ENCODE measurements at regions not wholly inside any gene's neighbourhood (a gene's known extent, or its start where the extent isn't known, plus 50 kb on each side); places are given as distances from the start of the nearest gene placed in this dataset.

GRCh38 chr2:120488531-120488930 lies 142.6 kb downstream of the INHBB start:
- H3K4me3 ChIP-seq: no peak overlapping the region
- H3K27ac ChIP-seq: no peak overlapping the region

GRCh38 chr2:120489023-120489422 lies 143.1 kb downstream of the INHBB start:
- no peak overlapping the region for H3K27ac ChIP-seq
- H3K4me3 ChIP-seq: no peak overlapping the region

- Histone ChIP-seq H3K27ac (no peak overlapping the region), H3K4me3 (no peak overlapping the region)
Measured at GRCh38 chr2:120490091-120490798, 144.3 kb downstream of the INHBB start.

GRCh38 chr2:120491111-120491625 lies 145.2 kb downstream of the INHBB start:
- H3K4me3 ChIP-seq: no peak overlapping the region

GRCh38 chr2:120493231-120493630 lies 147.3 kb downstream of the INHBB start:
- H3K4me3 ChIP-seq: no peak overlapping the region
- no peak overlapping the region for H3K27ac ChIP-seq

More at GRCh38 chr2:120491111-120491625, 145.2 kb downstream of the INHBB start:
- H3K27ac ChIP-seq: no peak overlapping the region

GRCh38 chr2:120494446-120494845 lies 148.5 kb downstream of the INHBB start:
- H3K27ac ChIP-seq: no peak overlapping the region
- no peak overlapping the region for H3K4me3 ChIP-seq

GRCh38 chr2:120495586-120495985 lies 149.7 kb downstream of the INHBB start:
- Histone ChIP-seq H3K4me3 (no peak overlapping the region), H3K27ac (no peak overlapping the region)

- no peak overlapping the region for H3K27ac ChIP-seq
- no peak overlapping the region for H3K4me3 ChIP-seq
Measured at GRCh38 chr2:120496235-120496634, 150.3 kb downstream of the INHBB start.

GRCh38 chr2:120496759-120497158 lies 150.8 kb downstream of the INHBB start:
- Histone ChIP-seq H3K27ac (no peak overlapping the region), H3K4me3 (no peak overlapping the region)

- H3K27ac ChIP-seq: no peak overlapping the region
- no peak overlapping the region for H3K4me3 ChIP-seq
Measured at GRCh38 chr2:120497261-120497977, 151.5 kb downstream of the INHBB start.

GRCh38 chr2:120498121-120498520 lies 152.2 kb downstream of the INHBB start:
- H3K4me3 ChIP-seq: no peak overlapping the region
- H3K27ac ChIP-seq: no peak overlapping the region

GRCh38 chr2:120498576-120499394 lies 152.8 kb downstream of the INHBB start:
- H3K4me3 ChIP-seq: no peak overlapping the region
- no peak overlapping the region for H3K27ac ChIP-seq

- no peak overlapping the region for H3K4me3 ChIP-seq
- no peak overlapping the region for H3K27ac ChIP-seq
Measured at GRCh38 chr2:120499784-120500495, 154.0 kb downstream of the INHBB start.

GRCh38 chr2:120501591-120501990 lies 155.7 kb downstream of the INHBB start:
- H3K4me3 ChIP-seq: no peak overlapping the region

GRCh38 chr2:120502357-120502756 lies 156.4 kb downstream of the INHBB start:
- Histone ChIP-seq H3K27ac (no peak overlapping the region), H3K4me3 (no peak overlapping the region)

More at GRCh38 chr2:120501591-120501990, 155.7 kb downstream of the INHBB start:
- H3K27ac ChIP-seq: no peak overlapping the region

- H3K27ac ChIP-seq: no peak overlapping the region
- no peak overlapping the region for H3K4me3 ChIP-seq
Measured at GRCh38 chr2:120502761-120503160, 156.8 kb downstream of the INHBB start.

GRCh38 chr2:120503206-120503792 lies 157.4 kb downstream of the INHBB start:
- H3K27ac ChIP-seq: no peak overlapping the region
- H3K4me3 ChIP-seq: no peak overlapping the region

GRCh38 chr2:120503793-120504571 lies 158.0 kb downstream of the INHBB start:
- no peak overlapping the region for H3K27ac ChIP-seq
- H3K4me3 ChIP-seq: no peak overlapping the region

Data from skin epidermis (tissue), 12 donors.